ENCODE measurements at regions not wholly inside any gene's neighbourhood (a gene's known extent, or its start where the extent isn't known, plus 50 kb on each side); places are given as distances from the start of the nearest gene placed in this dataset.
A peak's percentile ranks its signal among the peaks of the same experiment; 100 is the strongest.

DNA sequence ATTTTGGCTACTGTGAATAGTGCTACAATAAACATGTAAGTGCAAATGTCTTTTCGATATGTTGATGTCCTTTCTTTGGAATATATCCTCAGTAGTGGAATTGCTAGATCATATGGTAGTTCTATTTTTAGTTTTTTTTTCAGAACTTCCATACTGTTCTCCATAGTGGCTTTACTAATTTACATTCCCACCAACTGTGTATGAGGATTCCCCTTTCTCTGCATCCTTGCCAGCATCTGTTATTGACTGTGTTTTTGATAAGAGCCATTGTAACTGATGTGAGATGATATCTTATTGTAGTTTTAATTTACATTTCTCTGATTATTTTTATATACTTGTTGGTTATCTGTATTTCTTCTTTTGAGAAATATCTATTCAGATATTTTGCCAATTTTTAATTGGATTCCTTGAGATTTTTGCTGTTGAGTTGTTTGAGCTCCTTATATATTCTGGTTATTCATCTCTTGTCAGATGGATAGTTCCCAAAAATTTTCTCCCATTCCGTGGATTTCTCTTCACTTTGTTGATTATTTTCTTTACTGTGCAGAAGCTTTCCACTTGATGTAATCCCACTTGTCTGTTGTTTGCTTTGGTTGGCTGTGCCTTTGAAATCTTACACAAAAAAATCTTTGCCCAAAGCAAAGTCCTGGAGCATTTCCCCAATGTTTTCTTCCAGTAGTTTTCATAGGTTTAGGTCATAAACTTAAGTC, 532.3 kb downstream of the PID1 start:
- H3K9me3 ChIP-seq, result no peaks in the 10 kb centered on the region
- TF ChIP-seq, protein P1, sequence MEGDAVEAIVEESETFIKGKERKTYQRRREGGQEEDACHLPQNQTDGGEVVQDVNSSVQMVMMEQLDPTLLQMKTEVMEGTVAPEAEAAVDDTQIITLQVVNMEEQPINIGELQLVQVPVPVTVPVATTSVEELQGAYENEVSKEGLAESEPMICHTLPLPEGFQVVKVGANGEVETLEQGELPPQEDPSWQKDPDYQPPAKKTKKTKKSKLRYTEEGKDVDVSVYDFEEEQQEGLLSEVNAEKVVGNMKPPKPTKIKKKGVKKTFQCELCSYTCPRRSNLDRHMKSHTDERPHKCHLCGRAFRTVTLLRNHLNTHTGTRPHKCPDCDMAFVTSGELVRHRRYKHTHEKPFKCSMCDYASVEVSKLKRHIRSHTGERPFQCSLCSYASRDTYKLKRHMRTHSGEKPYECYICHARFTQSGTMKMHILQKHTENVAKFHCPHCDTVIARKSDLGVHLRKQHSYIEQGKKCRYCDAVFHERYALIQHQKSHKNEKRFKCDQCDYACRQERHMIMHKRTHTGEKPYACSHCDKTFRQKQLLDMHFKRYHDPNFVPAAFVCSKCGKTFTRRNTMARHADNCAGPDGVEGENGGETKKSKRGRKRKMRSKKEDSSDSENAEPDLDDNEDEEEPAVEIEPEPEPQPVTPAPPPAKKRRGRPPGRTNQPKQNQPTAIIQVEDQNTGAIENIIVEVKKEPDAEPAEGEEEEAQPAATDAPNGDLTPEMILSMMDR (IDR thresholded peaks at IDR 0.05 in 4 of 5, conservative IDR thresholded peaks at IDR 0.05 in 1 of 5), result no peak
- no peak for TF ChIP-seq POLR2A (IDR thresholded peaks at IDR 0.05)
- intact Hi-C loops (cut with DNase I; ENCODE audit: low total_unique reads), result no loop called here
- no peak overlapping the region for H3K4me3 ChIP-seq
- no peak for DNase-seq
- no peaks in the 10 kb centered on the region for H3K36me3 ChIP-seq
- no peaks in the 10 kb centered on the region for H3K27me3 ChIP-seq
- in situ Hi-C loops (cut with MboI; ENCODE audit: low sequenced_read_pairs in 4 of 4), result no loop called here
- H3K4me1 ChIP-seq, result no peaks in the 10 kb centered on the region
- ATAC-seq, result no peak
- H3K27ac ChIP-seq, result no peak overlapping the region

- no peak for DNase-seq
- in situ Hi-C loops (cut with MboI; ENCODE audit: low sequenced_read_pairs in 4 of 4), result no loop called here
- Histone ChIP-seq H3K9me3 (no peaks in the 10 kb centered on the region), H3K36me3 (no peaks in the 10 kb centered on the region), H3K27ac (no peak overlapping the region), H3K4me1 (no peaks in the 10 kb centered on the region), H3K27me3 (no peaks in the 10 kb centered on the region), H3K4me3 (no peak overlapping the region)
- no peak for ATAC-seq
- TF ChIP-seq POLR2A (IDR thresholded peaks at IDR 0.05), result no peak
- TF ChIP-seq, protein P1 (IDR thresholded peaks at IDR 0.05 in 4 of 5, conservative IDR thresholded peaks at IDR 0.05 in 1 of 5), result no peak
- intact Hi-C loops (cut with DNase I; ENCODE audit: low total_unique reads), result no loop called here
Measured at GRCh38 chr2:228735697-228736096, 535.4 kb downstream of the PID1 start.

- TF ChIP-seq, protein P1 (IDR thresholded peaks at IDR 0.05 in 4 of 5, conservative IDR thresholded peaks at IDR 0.05 in 1 of 5), result no peak
- TF ChIP-seq POLR2A (IDR thresholded peaks at IDR 0.05), result no peak
- peak in 1 of 2 donors; percentile 25 for DNase-seq
- Histone ChIP-seq H3K27me3 (no peaks in the 10 kb centered on the region), H3K4me1 (no peaks in the 10 kb centered on the region), H3K27ac (no peak overlapping the region), H3K4me3 (no peak overlapping the region), H3K36me3 (no peaks in the 10 kb centered on the region), H3K9me3 (no peaks in the 10 kb centered on the region)
- intact Hi-C loops (cut with DNase I; ENCODE audit: low total_unique reads), result no loop called here
- ATAC-seq, result peak in 1 of 2 donors; percentile 44
- in situ Hi-C loops (cut with MboI; ENCODE audit: low sequenced_read_pairs in 4 of 4), result no loop called here
Measured at GRCh38 chr2:228731517-228731916, 539.6 kb downstream of the PID1 start.

DNA sequence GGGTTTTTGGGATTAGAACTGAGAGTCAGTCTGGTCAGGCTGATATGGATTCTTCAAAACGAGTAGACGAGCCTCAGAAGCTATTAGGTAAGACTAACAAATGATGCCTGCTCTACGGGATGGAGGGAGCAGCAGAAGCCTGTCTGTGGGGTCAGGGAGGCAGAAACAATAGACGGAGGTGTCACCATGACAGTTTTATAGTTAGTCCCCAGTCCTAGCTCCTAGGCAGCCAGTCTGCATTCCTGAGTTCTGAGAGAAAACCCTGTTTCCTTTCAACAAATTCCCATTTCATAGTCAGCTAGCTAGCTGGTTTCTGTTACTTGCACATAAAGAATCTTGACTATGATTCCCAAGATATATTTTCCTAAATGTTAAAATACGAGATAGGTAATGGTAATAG, 542.1 kb downstream of the PID1 start:
- no peaks in the 10 kb centered on the region for H3K4me1 ChIP-seq
- intact Hi-C loops (cut with DNase I; ENCODE audit: low total_unique reads) (no loop called here), in situ Hi-C loops (cut with MboI; ENCODE audit: low sequenced_read_pairs in 4 of 4) (no loop called here)
- no peaks in the 10 kb centered on the region for H3K36me3 ChIP-seq
- TF ChIP-seq POLR2A (IDR thresholded peaks at IDR 0.05), result no peak
- TF ChIP-seq, protein P1 (IDR thresholded peaks at IDR 0.05 in 4 of 5, conservative IDR thresholded peaks at IDR 0.05 in 1 of 5), result no peak
- no peaks in the 10 kb centered on the region for H3K27me3 ChIP-seq
- no peak for DNase-seq
- no peak for ATAC-seq
- no peak overlapping the region for H3K4me3 ChIP-seq
- H3K9me3 ChIP-seq, result no peaks in the 10 kb centered on the region
- no peak overlapping the region for H3K27ac ChIP-seq

GRCh38 chr2:228725031-228725430, 543.5 kb upstream of the SPHKAP start:
- DNase-seq (no peak), ATAC-seq (no peak)
- in situ Hi-C loops (cut with MboI; ENCODE audit: low sequenced_read_pairs in 4 of 4), result no loop called here
- Histone ChIP-seq H3K27me3 (no peaks in the 10 kb centered on the region), H3K27ac (no peak overlapping the region), H3K4me1 (no peaks in the 10 kb centered on the region), H3K4me3 (no peak overlapping the region), H3K9me3 (no peaks in the 10 kb centered on the region), H3K36me3 (no peaks in the 10 kb centered on the region)
- no peak for TF ChIP-seq POLR2A (IDR thresholded peaks at IDR 0.05)
- TF ChIP-seq, protein P1 (IDR thresholded peaks at IDR 0.05 in 4 of 5, conservative IDR thresholded peaks at IDR 0.05 in 1 of 5), result no peak
- intact Hi-C loops (cut with DNase I; ENCODE audit: low total_unique reads), result no loop called here
